ENCODE measurements at regions not wholly inside any gene's neighbourhood (a gene's known extent, or its start where the extent isn't known, plus 50 kb on each side); places are given as distances from the start of the nearest gene placed in this dataset.

- H3K4me3 ChIP-seq (ENCODE audit: control insufficient read depth, low read depth, low read length) = no peak overlapping the region
- DNase-seq (ENCODE audit: low read depth) = no peak
- no peak for TF ChIP-seq CTCF (IDR thresholded peaks at IDR 0.05; ENCODE audit: control insufficient read depth, insufficient read depth, low read depth, low read length, missing control alignments)
These were observed 231.4 kb downstream of the OPA1 start for GRCh38 chr3:193824365-193824764.

GRCh38 chr3:193825617-193826016 lies 232.6 kb downstream of the OPA1 start:
- no peak for DNase-seq (ENCODE audit: low read depth)
- H3K4me3 ChIP-seq (ENCODE audit: control insufficient read depth, low read depth, low read length) = no peak overlapping the region
- no peak for TF ChIP-seq CTCF (IDR thresholded peaks at IDR 0.05; ENCODE audit: control insufficient read depth, insufficient read depth, low read depth, low read length, missing control alignments)

DNA sequence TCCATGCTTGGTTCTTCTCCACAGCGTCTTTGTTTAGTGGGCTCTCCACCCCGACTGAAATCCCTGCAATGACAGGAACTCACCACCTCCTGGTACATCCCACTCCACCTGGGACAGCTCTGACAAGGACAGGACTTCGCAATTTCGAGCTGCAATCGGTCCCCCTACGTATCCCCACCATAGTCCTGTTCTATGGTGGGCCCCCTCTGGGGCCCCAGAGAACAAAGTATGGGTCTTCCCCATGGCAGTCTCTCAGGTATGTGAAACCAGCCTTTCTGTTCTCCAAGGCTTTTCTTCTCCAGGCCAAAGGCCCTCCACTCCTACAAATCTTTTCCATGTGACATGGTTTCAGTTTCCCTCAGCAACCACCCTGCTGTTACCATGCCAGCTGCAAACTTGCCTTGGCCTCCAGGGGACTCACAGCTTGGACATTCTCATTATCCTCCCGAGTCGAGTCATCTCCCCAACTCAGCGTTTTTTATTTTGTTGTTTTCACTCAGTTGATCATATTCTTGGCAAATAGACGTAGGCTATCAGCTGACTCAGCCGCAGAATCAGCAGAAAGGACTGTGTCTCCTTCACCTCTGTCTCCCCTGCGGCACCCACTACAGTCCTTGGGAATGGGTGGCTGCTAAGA lies 233.3 kb downstream of the OPA1 start:
- no peak for DNase-seq (ENCODE audit: low read depth)
- TF ChIP-seq CTCF (IDR thresholded peaks at IDR 0.05; ENCODE audit: control insufficient read depth, insufficient read depth, low read depth, low read length, missing control alignments) = no peak
- no peak overlapping the region for H3K4me3 ChIP-seq (ENCODE audit: control insufficient read depth, low read depth, low read length)

DNA sequence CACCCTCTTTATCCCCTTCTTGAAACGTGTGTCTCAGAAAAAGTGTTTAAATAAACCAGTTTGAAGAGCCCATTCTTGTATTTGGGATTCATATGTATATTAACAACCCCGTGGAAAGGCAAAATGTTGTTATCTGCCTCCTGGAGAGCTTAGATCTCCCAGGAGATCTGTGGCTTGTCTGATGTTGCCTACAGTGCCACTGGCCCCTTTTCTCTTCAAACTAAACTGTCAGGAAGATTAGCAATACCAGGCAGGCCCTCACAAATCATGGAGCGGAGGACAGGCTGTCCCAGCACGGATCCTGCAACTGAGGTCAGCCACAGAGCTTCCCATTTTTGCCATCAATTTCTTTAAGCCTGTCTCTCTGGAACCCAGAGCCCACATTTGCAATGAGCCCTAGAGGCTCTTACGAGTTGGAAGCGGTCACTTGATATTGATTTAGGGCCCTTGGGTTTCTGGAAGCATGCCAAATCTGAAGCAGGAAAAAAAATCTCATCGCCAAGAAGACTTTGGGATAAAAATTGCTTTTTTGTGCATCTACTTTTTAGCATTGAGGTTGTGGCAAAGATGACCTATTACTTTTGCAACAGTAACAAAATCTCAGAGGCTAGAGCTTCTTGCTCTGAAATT lies 234.1 kb downstream of the OPA1 start:
- H3K4me3 ChIP-seq (ENCODE audit: control insufficient read depth, low read depth, low read length) = no peak overlapping the region
- no peak for DNase-seq (ENCODE audit: low read depth)
- no peak for TF ChIP-seq CTCF (IDR thresholded peaks at IDR 0.05; ENCODE audit: control insufficient read depth, insufficient read depth, low read depth, low read length, missing control alignments)

- no peak overlapping the region for H3K4me3 ChIP-seq (ENCODE audit: control insufficient read depth, low read depth, low read length)
- DNase-seq (ENCODE audit: low read depth) = no peak
- no peak for TF ChIP-seq CTCF (IDR thresholded peaks at IDR 0.05; ENCODE audit: control insufficient read depth, insufficient read depth, low read depth, low read length, missing control alignments)
These were observed 234.9 kb downstream of the OPA1 start for GRCh38 chr3:193827871-193828270.

GRCh38 chr3:193828477-193828876 lies 235.5 kb downstream of the OPA1 start:
- TF ChIP-seq CTCF (IDR thresholded peaks at IDR 0.05; ENCODE audit: control insufficient read depth, insufficient read depth, low read depth, low read length, missing control alignments) = no peak
- H3K4me3 ChIP-seq (ENCODE audit: control insufficient read depth, low read depth, low read length) = no peak overlapping the region
- DNase-seq (ENCODE audit: low read depth) = no peak
